ENCODE measurements at regions not wholly inside any gene's neighbourhood (a gene's known extent, or its start where the extent isn't known, plus 50 kb on each side); places are given as distances from the start of the nearest gene placed in this dataset.

DNA sequence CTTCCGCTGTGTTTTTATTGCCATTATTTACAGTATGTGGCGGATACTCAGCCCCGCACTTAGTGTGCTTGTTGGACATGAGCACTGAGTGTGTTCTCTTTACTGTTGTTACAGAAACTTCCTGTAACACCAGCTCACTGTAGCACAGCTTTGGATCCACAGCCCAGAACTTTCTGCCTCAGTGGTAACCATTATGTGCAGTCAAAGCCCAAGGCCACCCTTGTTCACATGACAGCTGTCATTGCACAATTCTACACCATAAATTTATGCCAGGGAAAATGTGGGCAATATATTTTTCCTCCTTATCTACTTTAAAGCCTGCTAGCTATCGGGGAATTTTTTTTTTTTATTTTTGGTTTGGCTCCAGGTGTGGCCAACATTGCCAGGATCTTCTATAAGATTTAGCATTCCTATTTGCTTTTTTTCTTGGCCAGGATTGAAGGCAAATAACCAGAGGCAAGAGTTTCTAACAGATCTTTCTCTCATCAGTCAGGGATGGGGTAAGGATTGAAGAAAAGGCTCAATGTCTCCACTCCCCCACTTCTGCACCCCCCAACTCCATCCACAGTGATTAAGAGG is 176.0 kb upstream of the PELI2 start:
- Mint-ChIP-seq H3K36me3 (ENCODE audit: insufficient read depth, unreplicated experiment) (no peaks in the 10 kb centered on the region), H3K9me3 (ENCODE audit: low read depth, unreplicated experiment) (peaks cover 3% of the 10 kb centered on the region), H3K27ac (ENCODE audit: unreplicated experiment) (no peak overlapping the region), H3K4me3 (ENCODE audit: low read depth, unreplicated experiment) (no peak overlapping the region), H3K4me1 (ENCODE audit: low read depth, unreplicated experiment) (no peaks in the 10 kb centered on the region), H3K27me3 (ENCODE audit: unreplicated experiment) (no peaks in the 10 kb centered on the region)
- CTCF ChIA-PET = no interaction called here
- no peak for DNase-seq
- intact Hi-C loops (cut with micrococcal nuclease; ENCODE audit: unreplicated experiment) = no loop called here
- BruUV-seq (replicated peaks) = no TSS peak
- TF ChIP-seq, protein P1, sequence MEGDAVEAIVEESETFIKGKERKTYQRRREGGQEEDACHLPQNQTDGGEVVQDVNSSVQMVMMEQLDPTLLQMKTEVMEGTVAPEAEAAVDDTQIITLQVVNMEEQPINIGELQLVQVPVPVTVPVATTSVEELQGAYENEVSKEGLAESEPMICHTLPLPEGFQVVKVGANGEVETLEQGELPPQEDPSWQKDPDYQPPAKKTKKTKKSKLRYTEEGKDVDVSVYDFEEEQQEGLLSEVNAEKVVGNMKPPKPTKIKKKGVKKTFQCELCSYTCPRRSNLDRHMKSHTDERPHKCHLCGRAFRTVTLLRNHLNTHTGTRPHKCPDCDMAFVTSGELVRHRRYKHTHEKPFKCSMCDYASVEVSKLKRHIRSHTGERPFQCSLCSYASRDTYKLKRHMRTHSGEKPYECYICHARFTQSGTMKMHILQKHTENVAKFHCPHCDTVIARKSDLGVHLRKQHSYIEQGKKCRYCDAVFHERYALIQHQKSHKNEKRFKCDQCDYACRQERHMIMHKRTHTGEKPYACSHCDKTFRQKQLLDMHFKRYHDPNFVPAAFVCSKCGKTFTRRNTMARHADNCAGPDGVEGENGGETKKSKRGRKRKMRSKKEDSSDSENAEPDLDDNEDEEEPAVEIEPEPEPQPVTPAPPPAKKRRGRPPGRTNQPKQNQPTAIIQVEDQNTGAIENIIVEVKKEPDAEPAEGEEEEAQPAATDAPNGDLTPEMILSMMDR (IDR thresholded peaks at IDR 0.05; ENCODE audit: unreplicated experiment) = no peak

DNA sequence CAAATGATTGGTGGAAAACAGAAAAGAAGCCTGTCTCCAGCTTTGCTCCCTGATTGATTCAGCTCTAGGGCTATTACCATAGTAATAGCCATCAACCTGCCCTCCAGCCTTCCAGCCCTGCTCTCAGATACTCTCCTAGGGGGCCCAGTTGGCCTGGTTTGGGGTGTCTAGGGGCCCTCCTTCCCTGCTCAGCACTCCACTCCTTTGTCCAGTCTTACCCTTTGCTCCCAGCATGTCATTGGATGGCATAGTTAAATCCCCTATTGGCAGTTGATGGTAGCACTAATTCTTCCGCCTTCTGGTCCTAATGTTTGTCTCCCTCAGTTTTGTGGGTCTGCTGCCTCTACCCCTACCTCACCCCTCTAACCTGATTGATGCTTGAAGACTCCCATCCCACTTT is 175.4 kb upstream of the PELI2 start:
- Mint-ChIP-seq H3K4me1 (ENCODE audit: low read depth, unreplicated experiment) (no peaks in the 10 kb centered on the region), H3K9me3 (ENCODE audit: low read depth, unreplicated experiment) (peaks cover 3% of the 10 kb centered on the region), H3K36me3 (ENCODE audit: insufficient read depth, unreplicated experiment) (no peaks in the 10 kb centered on the region), H3K27me3 (ENCODE audit: unreplicated experiment) (no peaks in the 10 kb centered on the region), H3K4me3 (ENCODE audit: low read depth, unreplicated experiment) (no peak overlapping the region), H3K27ac (ENCODE audit: unreplicated experiment) (no peak overlapping the region)
- no TSS peak for BruUV-seq (replicated peaks)
- CTCF ChIA-PET = no interaction called here
- TF ChIP-seq, protein P1 (IDR thresholded peaks at IDR 0.05; ENCODE audit: unreplicated experiment) = no peak
- intact Hi-C loops (cut with micrococcal nuclease; ENCODE audit: unreplicated experiment) = no loop called here
- no peak for DNase-seq

DNA sequence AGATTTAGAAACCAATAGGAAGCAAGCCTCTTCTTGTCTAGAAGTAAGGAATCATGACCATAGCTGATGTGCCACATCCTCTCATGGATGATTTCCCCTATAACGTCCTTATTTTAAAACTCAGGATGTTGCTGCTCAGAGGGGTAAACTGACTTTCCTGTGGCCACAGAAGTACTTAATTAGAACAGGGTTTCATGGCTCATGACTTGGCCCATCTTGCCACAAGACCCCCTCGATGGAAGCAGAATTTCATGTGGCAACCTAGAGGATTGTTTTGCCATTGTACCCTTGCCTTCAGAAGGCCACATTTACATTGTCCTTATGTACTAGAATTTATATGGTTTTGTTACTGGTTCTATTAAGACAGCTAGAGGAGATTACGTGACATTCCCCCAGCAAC is 173.5 kb upstream of the PELI2 start:
- Mint-ChIP-seq H3K4me1 (ENCODE audit: low read depth, unreplicated experiment) (no peaks in the 10 kb centered on the region), H3K27ac (ENCODE audit: unreplicated experiment) (no peak overlapping the region), H3K36me3 (ENCODE audit: insufficient read depth, unreplicated experiment) (no peaks in the 10 kb centered on the region), H3K9me3 (ENCODE audit: low read depth, unreplicated experiment) (peaks cover 3% of the 10 kb centered on the region), H3K27me3 (ENCODE audit: unreplicated experiment) (no peaks in the 10 kb centered on the region), H3K4me3 (ENCODE audit: low read depth, unreplicated experiment) (no peak overlapping the region)
- TF ChIP-seq, protein P1 (IDR thresholded peaks at IDR 0.05; ENCODE audit: unreplicated experiment) = no peak
- CTCF ChIA-PET = no interaction called here
- no TSS peak for BruUV-seq (replicated peaks)
- intact Hi-C loops (cut with micrococcal nuclease; ENCODE audit: unreplicated experiment) = no loop called here
- no peak for DNase-seq

DNA sequence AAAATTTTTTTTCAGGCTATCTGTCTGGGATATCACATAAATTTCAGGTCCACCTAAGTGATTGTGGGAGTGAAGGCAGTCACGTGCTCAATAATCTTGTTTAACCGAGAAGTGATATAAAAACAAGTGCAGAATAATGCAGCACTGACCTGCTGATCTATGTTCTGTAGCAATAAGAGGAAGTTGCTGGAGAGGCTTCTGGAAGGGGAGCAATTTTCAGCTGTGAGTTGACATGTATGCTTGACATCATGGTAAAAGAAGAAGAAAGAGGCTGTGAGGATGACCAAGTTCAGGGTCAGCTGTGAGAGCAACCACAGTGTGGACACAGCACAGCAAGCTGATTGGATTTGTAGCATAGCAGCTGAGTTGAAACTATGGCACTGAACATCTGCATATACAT is 172.0 kb upstream of the PELI2 start:
- Mint-ChIP-seq H3K36me3 (ENCODE audit: insufficient read depth, unreplicated experiment) (no peaks in the 10 kb centered on the region), H3K27ac (ENCODE audit: unreplicated experiment) (no peak overlapping the region), H3K27me3 (ENCODE audit: unreplicated experiment) (no peaks in the 10 kb centered on the region), H3K4me1 (ENCODE audit: low read depth, unreplicated experiment) (no peaks in the 10 kb centered on the region), H3K4me3 (ENCODE audit: low read depth, unreplicated experiment) (no peak overlapping the region), H3K9me3 (ENCODE audit: low read depth, unreplicated experiment) (no peaks in the 10 kb centered on the region)
- DNase-seq = no peak
- no TSS peak for BruUV-seq (replicated peaks)
- intact Hi-C loops (cut with micrococcal nuclease; ENCODE audit: unreplicated experiment) = no loop called here
- CTCF ChIA-PET = no interaction called here
- TF ChIP-seq, protein P1 (IDR thresholded peaks at IDR 0.05; ENCODE audit: unreplicated experiment) = no peak

Measured in Calu3 (cell line).